Large intestine (tissue), 3 donors: ENCODE measurements at regions not wholly inside any gene's neighbourhood (a gene's known extent, or its start where the extent isn't known, plus 50 kb on each side); places are given as distances from the start of the nearest gene placed in this dataset.
A peak's percentile ranks its signal among the peaks of the same experiment; 100 is the strongest.

Source experiments
- DNase-seq, 2 donors: peaks; one replicate each; pipeline versions ENCODE4 v3.0.0 to v3.0.0-alpha.2; 2013
- H3K27ac ChIP-seq: one replicate; pipeline ENCODE4 v1.5.1; 2013; ENCODE audit warnings: low read length
- H3K27me3 ChIP-seq: 2 replicates; pipeline ENCODE4 v1.6.1; 2013; ENCODE audit warnings: low read length; ENCODE audit not compliant: control insufficient read depth, insufficient read depth
- H3K36me3 ChIP-seq: 2 replicates; pipeline ENCODE4 v1.6.1; 2013; ENCODE audit warnings: low read length; ENCODE audit not compliant: control insufficient read depth, insufficient read depth
- H3K4me1 ChIP-seq: one replicate; pipeline ENCODE4 v1.6.1; 2013; ENCODE audit warnings: low read length; ENCODE audit not compliant: control insufficient read depth, insufficient read depth
- H3K4me3 ChIP-seq: one replicate; pipeline ENCODE4 v1.5.1; 2013; ENCODE audit warnings: low read length
- H3K9me3 ChIP-seq: one replicate; pipeline ENCODE4 v1.6.1; 2013; ENCODE audit warnings: mild to moderate bottlenecking, low read depth, low read length, moderate library complexity; ENCODE audit not compliant: control insufficient read depth
- WGBS: methylation state at CpG from one replicate; pipeline ENCODE4 v1.1.5; 2013; ENCODE audit warnings: low lambda C conversion rate; ENCODE audit not compliant: insufficient coverage; 5-methylcytosine and 5-hydroxymethylcytosine counted together

DNA sequence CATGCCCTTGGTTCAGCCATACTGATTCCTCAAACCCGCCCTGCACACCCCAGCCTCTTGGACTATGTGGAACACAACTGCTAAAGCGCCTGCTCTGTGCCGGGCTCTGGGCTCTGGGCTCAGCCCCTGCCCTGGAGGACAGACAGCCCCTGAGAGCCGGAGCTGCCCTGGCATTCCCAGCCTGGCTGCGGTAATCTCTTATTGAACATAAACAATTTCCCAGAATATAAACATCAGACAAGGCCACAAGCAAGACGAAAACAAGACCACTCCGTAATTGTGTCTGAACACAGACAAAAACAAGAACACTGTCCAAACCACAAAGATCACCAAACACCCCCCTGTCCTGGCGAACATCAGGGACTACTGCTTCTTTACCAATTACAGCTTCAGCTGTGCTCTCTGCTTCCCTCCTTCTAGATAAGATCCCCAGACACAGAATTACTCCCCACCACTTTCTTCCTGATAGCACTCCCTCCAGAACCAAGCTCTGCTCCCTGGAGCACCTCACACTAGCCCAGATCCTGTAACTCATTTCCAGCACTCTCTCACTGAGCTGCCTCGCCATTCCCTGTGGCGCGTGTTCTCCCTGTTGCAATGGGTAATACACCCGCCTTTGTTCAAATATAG, 57.1 kb upstream of the TLE3 start:
- peak overlapping the region; percentile 69 for H3K27ac ChIP-seq
- H3K4me3 ChIP-seq, result no peak overlapping the region
- H3K9me3 ChIP-seq, result peaks cover 2% of the 10 kb centered on the region
- H3K4me1 ChIP-seq, result peaks cover 62% of the 10 kb centered on the region
- peaks cover 2% of the 10 kb centered on the region for H3K27me3 ChIP-seq
- H3K36me3 ChIP-seq, result no peaks in the 10 kb centered on the region
- 70% methylated on average over 5 of the region's 12 CpGs for WGBS
- peak in 1 of 2 donors; percentile 32 for DNase-seq

DNA sequence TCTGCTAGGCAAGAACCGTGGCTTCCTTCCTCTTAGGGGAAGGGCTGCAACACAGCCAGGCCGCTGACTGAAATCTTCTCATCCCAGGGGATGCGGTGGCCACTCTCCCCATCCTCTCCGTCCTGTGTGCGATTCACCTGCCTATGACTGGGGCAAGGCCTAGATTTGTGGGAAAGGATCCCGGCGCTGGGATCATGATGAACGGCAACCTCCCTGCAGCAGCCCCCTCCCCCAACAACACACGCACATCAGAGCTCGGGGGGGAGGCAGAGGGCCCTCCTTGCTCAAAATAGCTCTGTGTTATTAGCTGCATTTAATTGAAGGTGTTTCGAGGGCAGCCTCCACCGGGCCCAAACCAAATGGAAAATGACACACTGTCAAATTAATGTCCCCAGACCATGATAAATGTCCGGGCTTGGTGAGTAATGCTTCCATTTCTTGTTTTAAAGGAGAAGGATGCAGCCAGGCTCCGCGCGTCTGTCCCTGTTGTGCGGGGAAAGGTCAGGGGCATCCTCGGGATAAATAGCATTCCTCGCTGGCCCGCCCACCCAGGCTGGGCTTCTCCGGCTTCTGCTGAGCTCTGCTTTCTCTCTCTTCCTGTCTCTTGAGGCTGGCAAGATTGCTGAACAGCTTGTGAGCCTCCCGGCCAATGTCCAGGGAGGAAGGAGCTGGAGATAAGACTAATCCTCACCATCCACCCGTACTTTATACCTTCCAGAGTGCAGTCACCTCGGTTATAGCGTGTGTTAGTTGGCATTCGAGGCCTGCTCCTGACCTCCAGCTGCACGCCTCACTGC, 56.4 kb upstream of the TLE3 start:
- Histone ChIP-seq H3K27ac (peak overlapping the region; percentile 69), H3K4me3 (no peak overlapping the region), H3K9me3 (peaks cover 2% of the 10 kb centered on the region), H3K36me3 (no peaks in the 10 kb centered on the region), H3K27me3 (peaks cover 2% of the 10 kb centered on the region), H3K4me1 (peaks cover 55% of the 10 kb centered on the region)
- WGBS, result no CpG with 5 or more reads among the region's 27 CpGs
- DNase-seq, result peak; percentile 93 to 96

DNA sequence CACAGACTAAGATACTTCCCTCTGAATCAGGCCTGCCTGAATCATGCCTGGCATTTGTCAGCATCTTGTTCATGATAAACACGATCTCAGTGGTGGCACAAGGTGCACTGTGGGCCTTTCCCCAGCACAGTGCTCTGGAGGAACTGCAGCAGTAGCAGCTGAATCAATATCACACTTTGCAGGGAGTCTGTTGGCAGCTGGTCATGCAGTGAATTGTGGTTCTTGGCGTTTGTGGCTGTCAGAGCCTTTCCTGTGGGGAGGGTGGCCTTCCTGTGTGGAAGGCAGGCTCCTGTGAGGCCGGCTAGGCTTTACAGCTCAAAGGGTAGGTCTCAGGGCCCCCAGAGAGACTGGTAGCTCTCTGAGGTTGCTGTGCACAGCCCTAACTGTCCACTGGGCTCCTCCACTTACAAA, 54.4 kb upstream of the TLE3 start:
- H3K4me3 ChIP-seq, result no peak overlapping the region
- H3K4me1 ChIP-seq, result peaks cover 50% of the 10 kb centered on the region
- H3K27me3 ChIP-seq, result no peaks in the 10 kb centered on the region
- DNase-seq, result peak in 1 of 2 donors; percentile 51
- peak overlapping the region; percentile 28 for H3K27ac ChIP-seq
- WGBS, result no CpG with 5 or more reads among the region's 3 CpGs
- peaks cover 2% of the 10 kb centered on the region for H3K9me3 ChIP-seq
- no peaks in the 10 kb centered on the region for H3K36me3 ChIP-seq

DNA sequence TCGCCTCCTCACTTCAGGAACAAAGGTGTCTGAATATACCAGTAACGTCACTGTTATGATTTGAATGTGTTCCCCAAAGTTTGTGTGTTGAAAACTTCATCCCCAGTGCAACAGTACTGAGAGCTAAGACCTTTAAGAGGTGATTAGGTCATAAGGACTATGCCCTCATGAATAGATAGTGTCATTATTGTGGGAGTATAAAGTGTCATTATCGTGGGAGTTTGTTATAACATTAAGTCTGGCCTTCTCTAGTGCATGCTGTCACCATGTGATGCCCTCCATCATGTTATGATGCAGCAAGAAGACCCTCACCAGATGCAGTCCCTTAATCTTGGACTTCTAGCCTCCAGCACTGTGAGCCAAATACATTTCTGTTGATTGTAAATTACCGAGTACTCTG, 53.7 kb upstream of the TLE3 start:
- no peaks in the 10 kb centered on the region for H3K36me3 ChIP-seq
- peak in 1 of 2 donors; percentile 85 for DNase-seq
- H3K4me3 ChIP-seq, result no peak overlapping the region
- peaks cover 45% of the 10 kb centered on the region for H3K4me1 ChIP-seq
- H3K9me3 ChIP-seq, result peaks cover 2% of the 10 kb centered on the region
- H3K27ac ChIP-seq, result peak overlapping the region; percentile 28
- H3K27me3 ChIP-seq, result no peaks in the 10 kb centered on the region
- no CpG with 5 or more reads among the region's 4 CpGs for WGBS

DNA sequence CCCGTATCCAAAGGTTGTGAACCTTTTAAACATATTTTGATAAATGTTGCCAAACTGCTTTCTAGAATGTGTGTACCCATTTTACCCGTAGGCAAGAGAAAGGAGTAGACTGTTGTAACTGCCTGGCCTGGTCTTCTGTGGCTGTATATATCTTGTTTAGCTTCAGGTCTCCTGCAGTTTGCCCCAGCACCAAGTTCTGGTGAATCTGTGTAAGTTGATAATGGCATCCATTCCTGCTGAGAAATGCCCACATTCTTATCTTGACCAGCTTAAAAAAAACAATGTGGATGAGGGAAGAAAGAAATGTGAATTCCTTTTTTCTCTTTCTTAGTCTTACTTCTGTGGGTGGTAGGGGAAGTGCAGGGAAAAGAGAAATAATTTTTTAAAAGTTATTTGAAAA, 53.3 kb upstream of the TLE3 start:
- DNase-seq, result no peak
- Histone ChIP-seq H3K27me3 (no peaks in the 10 kb centered on the region), H3K4me3 (no peak overlapping the region), H3K36me3 (no peaks in the 10 kb centered on the region), H3K27ac (no peak overlapping the region), H3K4me1 (peaks cover 45% of the 10 kb centered on the region), H3K9me3 (peaks cover 2% of the 10 kb centered on the region)
- 83% methylated on average over 1 of the region's 2 CpGs for WGBS

GRCh38 chr15:70150405-70150747, 52.7 kb upstream of the TLE3 start:
- H3K36me3 ChIP-seq, result no peaks in the 10 kb centered on the region
- no peak overlapping the region for H3K4me3 ChIP-seq
- no peak overlapping the region for H3K27ac ChIP-seq
- peaks cover 44% of the 10 kb centered on the region for H3K4me1 ChIP-seq
- peaks cover 2% of the 10 kb centered on the region for H3K9me3 ChIP-seq
- no peaks in the 10 kb centered on the region for H3K27me3 ChIP-seq
- no peak for DNase-seq

DNA sequence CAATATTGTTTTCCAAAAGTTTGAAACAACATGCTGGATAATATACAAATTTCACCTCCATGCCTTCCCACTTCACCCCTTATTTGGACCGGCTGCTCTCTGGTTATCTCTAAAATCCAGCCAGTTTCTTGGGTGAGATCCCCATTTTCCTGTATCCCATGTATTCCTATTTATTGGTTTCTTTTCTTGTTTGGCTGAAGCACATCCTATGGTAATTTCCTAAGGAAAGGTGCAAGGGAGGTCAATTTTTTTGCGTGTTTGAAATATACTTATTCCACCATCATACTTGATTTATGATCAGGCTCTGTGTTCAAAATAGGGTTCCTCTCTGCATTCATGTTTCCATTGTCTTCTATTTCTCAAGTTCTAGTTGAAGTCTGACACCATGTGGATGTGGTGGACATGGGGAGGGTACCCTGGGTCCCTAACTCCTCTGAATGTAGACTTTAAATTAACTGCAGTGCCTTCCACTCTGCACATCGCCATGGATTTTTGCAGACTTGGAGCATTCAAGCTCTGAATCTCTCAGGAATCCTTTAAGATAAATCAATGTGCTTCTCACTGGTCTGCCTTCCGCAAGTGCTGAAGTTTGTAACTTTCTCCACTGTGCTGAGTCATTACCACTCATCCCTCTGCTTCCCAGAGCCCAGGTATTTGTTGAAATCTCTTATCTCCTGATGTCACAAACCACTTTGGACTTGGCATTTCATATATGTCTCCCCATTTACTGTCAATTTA, 52.1 kb upstream of the TLE3 start:
- peaks cover 39% of the 10 kb centered on the region for H3K4me1 ChIP-seq
- no peaks in the 10 kb centered on the region for H3K27me3 ChIP-seq
- no peaks in the 10 kb centered on the region for H3K36me3 ChIP-seq
- no peak overlapping the region for H3K27ac ChIP-seq
- H3K4me3 ChIP-seq, result no peak overlapping the region
- 81% methylated on average over 3 of the region's 4 CpGs for WGBS
- H3K9me3 ChIP-seq, result peaks cover 2% of the 10 kb centered on the region
- peak in 1 of 2 donors; percentile 52 for DNase-seq

DNA sequence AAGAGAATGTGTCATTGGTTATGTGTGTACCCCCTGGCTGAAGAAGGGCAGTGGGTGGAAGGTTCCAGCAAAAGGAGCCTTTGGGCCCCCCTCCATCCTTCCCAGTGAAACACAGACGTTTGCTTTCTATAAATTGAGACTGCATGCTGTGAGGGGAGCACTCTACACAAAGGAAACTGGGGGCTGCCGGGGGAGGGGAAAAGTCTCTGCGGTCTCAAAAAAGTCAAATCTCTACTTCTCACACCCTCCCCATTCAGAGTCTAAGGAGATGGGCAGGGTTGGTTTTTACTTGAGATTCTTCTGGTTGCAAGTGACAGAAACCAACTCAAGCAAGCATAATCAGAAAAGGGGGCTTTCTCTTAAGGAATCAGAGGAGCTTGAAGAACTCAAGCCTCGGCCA, 50.1 kb upstream of the TLE3 start:
- Histone ChIP-seq H3K4me1 (peaks cover 20% of the 10 kb centered on the region), H3K36me3 (no peaks in the 10 kb centered on the region), H3K27ac (no peak overlapping the region), H3K27me3 (no peaks in the 10 kb centered on the region), H3K9me3 (no peaks in the 10 kb centered on the region), H3K4me3 (no peak overlapping the region)
- WGBS, result no CpG with 5 or more reads among the region's 4 CpGs
- no peak for DNase-seq
